HUES64 (cell line): ENCODE measurements at regions not wholly inside any gene's neighbourhood (a gene's known extent, or its start where the extent isn't known, plus 50 kb on each side); places are given as distances from the start of the nearest gene placed in this dataset.

Source experiments
- H3K27ac ChIP-seq: 2 replicates; pipeline ENCODE4 v1.7.0; 2013; ENCODE audit warnings: low read depth, low read length, inconsistent platforms
- H3K27me3 ChIP-seq: 2 replicates; pipeline ENCODE4 v1.6.1; 2013; ENCODE audit warnings: mild to moderate bottlenecking, low read length; ENCODE audit not compliant: insufficient read depth
- H3K36me3 ChIP-seq: 2 replicates; pipeline ENCODE4 v1.6.1; 2013; ENCODE audit warnings: mild to moderate bottlenecking, low read length; ENCODE audit not compliant: insufficient read depth
- H3K4me1 ChIP-seq: 2 replicates; pipeline ENCODE4 v1.6.1; 2013; ENCODE audit warnings: mild to moderate bottlenecking, low read length, moderate library complexity; ENCODE audit not compliant: insufficient read depth
- H3K4me3 ChIP-seq: 2 replicates; pipeline ENCODE4 v1.5.1; 2013; ENCODE audit warnings: mild to moderate bottlenecking, low read length, moderate library complexity
- H3K9ac ChIP-seq: 2 replicates; pipeline ENCODE4 v1.6.1; 2013; ENCODE audit warnings: mild to moderate bottlenecking, low read depth, low read length
- H3K9me3 ChIP-seq: 2 replicates; pipeline ENCODE4 v1.6.1; 2013; ENCODE audit warnings: low read depth, low read length; ENCODE audit not compliant: insufficient read depth
- WGBS: fragments of 150-250, 120-280 bp; methylation state at CpG from one replicate; pipeline ENCODE4 v1.1.7; 2013; ENCODE audit warnings: missing lambda C conversion rate; 5-methylcytosine and 5-hydroxymethylcytosine counted together

DNA sequence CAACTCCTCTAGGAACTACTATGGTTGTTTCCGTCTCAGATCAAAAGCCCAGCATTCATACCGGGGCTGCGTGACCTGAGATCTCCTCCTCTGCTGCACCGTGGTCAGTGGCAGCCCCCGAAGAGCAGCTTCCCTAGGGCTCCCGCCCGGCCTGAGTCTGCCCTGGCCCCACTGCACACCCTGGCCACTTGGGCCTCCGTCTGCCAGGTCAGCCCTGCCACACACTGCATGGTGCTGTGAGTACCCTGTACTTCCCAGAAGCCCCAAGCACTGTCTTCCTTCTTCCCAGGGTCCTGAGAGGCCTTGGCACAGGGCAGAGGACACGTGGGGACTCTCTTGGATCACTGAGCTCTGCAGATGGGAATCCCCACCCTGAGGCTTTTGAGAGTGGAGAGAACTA is 81.5 kb upstream of the GPC1 start:
- Histone ChIP-seq H3K9ac (no peak overlapping the region), H3K27me3 (no peaks in the 10 kb centered on the region), H3K36me3 (no peaks in the 10 kb centered on the region), H3K4me3 (no peak overlapping the region), H3K4me1 (no peaks in the 10 kb centered on the region), H3K9me3 (no peaks in the 10 kb centered on the region), H3K27ac (no peak overlapping the region)
- whole genome bisulfite sequencing, result 91% methylated on average over 9 of the region's 9 CpGs

GRCh38 chr2:240355001-240355891 is 80.2 kb upstream of the GPC1 start:
- no peak overlapping the region for H3K4me3 ChIP-seq
- no peaks in the 10 kb centered on the region for H3K4me1 ChIP-seq
- 90% methylated on average over 16 of the region's 17 CpGs for WGBS
- peaks cover 7% of the 10 kb centered on the region for H3K9me3 ChIP-seq
- H3K27ac ChIP-seq, result no peak overlapping the region
- H3K9ac ChIP-seq, result no peak overlapping the region
- H3K27me3 ChIP-seq, result no peaks in the 10 kb centered on the region
- H3K36me3 ChIP-seq, result no peaks in the 10 kb centered on the region

- no peak overlapping the region for H3K4me3 ChIP-seq
- H3K9me3 ChIP-seq, result peaks cover 14% of the 10 kb centered on the region
- no peaks in the 10 kb centered on the region for H3K4me1 ChIP-seq
- no peak overlapping the region for H3K27ac ChIP-seq
- WGBS, result 95% methylated on average over 17 of the region's 17 CpGs
- no peak overlapping the region for H3K9ac ChIP-seq
- no peaks in the 10 kb centered on the region for H3K36me3 ChIP-seq
- H3K27me3 ChIP-seq, result no peaks in the 10 kb centered on the region
These were observed 79.5 kb upstream of the GPC1 start for GRCh38 chr2:240355962-240356361.

GRCh38 chr2:240356700-240357640 is 78.5 kb upstream of the GPC1 start:
- no peak overlapping the region for H3K27ac ChIP-seq
- peaks cover 18% of the 10 kb centered on the region for H3K9me3 ChIP-seq
- H3K36me3 ChIP-seq, result no peaks in the 10 kb centered on the region
- H3K4me3 ChIP-seq, result no peak overlapping the region
- 94% methylated on average over 25 of the region's 26 CpGs for WGBS
- H3K27me3 ChIP-seq, result no peaks in the 10 kb centered on the region
- H3K4me1 ChIP-seq, result no peaks in the 10 kb centered on the region
- no peak overlapping the region for H3K9ac ChIP-seq

GRCh38 chr2:240357641-240358012 is 77.8 kb upstream of the GPC1 start:
- no peaks in the 10 kb centered on the region for H3K27me3 ChIP-seq
- no peak overlapping the region for H3K27ac ChIP-seq
- H3K9me3 ChIP-seq, result peaks cover 18% of the 10 kb centered on the region
- H3K9ac ChIP-seq, result no peak overlapping the region
- WGBS, result 88% methylated on average over 4 of the region's 4 CpGs
- no peaks in the 10 kb centered on the region for H3K4me1 ChIP-seq
- H3K4me3 ChIP-seq, result no peak overlapping the region
- no peaks in the 10 kb centered on the region for H3K36me3 ChIP-seq

- Histone ChIP-seq H3K27me3 (no peaks in the 10 kb centered on the region), H3K4me1 (no peaks in the 10 kb centered on the region), H3K9ac (no peak overlapping the region), H3K36me3 (no peaks in the 10 kb centered on the region), H3K4me3 (no peak overlapping the region), H3K9me3 (peaks cover 18% of the 10 kb centered on the region), H3K27ac (no peak overlapping the region)
- WGBS, result 82% methylated on average over 7 of the region's 7 CpGs
These were observed 77.4 kb upstream of the GPC1 start for GRCh38 chr2:240358080-240358479.

DNA sequence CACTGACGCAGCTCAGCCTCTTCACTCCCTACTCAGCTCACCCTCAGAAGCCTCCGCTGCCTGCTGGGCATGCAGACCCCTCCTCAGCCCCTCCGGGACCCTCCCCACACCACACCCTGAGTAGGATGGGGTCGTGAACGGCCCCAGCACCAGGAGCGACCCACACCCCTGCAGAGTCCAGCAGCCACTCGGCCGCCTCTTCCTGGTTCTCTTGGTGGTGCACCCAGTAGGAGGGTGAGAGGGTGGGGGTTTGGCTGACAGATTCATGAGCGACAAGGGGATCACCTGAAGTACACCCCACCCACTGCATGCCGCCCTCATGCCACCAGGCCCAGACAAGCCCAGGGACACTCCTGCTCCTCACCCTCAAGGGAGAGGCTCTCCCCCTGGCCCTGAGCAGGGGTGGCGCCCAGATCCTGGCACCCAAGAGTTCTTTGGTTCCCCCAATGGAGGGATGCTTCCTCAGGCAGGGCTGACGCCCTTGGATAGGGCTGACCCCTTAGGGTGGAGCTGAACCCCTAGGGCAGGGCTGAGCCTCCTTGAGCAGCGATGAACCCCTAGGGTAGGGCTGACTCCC is 76.6 kb upstream of the GPC1 start:
- Histone ChIP-seq H3K27me3 (no peaks in the 10 kb centered on the region), H3K4me1 (no peaks in the 10 kb centered on the region)
- WGBS, result 93% methylated on average over 12 of the region's 13 CpGs

DNA sequence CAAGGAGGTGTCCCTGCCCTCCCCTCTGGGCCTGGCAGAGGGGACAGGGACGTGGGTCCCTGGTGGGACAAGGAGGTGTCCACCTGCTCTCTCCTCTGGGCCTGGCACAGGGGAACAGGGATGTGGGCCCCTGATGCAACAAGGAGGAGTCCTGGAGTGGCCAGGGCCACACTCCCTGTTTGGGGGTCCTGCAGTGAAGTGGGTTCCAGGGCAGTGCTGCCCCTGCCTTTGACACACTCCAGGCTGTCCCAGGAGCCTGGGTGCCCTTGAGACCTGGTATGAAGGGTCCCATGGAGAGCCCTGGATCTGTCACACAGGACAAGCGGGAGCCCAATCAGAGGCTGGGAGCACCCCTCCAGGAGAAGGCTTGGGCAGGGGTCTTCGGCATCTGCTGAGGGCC is 75.8 kb upstream of the GPC1 start:
- H3K4me3 ChIP-seq, result no peak overlapping the region
- H3K9ac ChIP-seq, result no peak overlapping the region
- WGBS, result 96% methylated on average over 3 of the region's 3 CpGs
- no peaks in the 10 kb centered on the region for H3K27me3 ChIP-seq
- no peaks in the 10 kb centered on the region for H3K36me3 ChIP-seq
- no peaks in the 10 kb centered on the region for H3K4me1 ChIP-seq
- no peak overlapping the region for H3K27ac ChIP-seq
- H3K9me3 ChIP-seq, result peaks cover 18% of the 10 kb centered on the region

More for the DNA sequence above, 76.6 kb upstream of the GPC1 start:
- Histone ChIP-seq H3K36me3 (no peaks in the 10 kb centered on the region), H3K4me3 (no peak overlapping the region), H3K27ac (no peak overlapping the region), H3K9me3 (peaks cover 18% of the 10 kb centered on the region), H3K9ac (no peak overlapping the region)

DNA sequence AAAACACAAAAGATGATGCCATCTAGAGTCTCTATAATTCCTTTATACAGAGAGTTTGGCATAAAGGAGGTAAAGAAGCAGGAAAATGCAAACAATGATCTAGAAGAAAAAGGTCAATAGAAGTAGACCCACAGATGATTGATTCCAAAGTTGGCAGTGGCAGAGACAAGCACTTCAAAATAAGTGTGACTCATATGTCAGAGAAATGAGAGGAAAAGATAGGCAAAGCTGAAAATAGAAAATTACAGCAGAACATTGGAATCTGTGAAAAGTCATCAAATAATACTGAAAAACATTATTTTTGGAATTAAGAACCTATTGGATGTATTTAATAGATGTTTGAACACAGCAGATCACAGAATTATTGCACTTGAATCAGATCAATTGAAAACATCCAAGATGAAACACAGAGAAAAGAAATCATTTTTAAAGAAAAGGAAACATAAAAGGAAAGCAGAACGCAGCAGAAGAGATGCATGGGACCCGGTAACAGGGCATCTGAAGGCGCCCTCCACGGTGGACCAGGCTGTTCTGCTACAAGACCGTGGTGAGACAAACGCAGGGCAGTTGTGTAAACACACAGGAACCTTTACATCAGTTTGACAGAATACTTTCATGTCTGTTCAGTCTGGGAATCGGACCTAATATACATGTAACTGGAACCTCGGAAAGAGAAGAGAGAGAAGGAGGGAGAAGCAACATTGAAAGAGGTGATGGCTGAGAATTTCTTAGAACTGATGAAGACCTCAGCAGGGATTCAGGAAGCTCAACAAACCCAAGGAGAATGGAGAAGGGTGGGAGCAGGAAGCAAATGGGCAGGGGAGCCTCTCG is 74.6 kb upstream of the GPC1 start:
- H3K4me3 ChIP-seq, result no peak overlapping the region
- no peaks in the 10 kb centered on the region for H3K4me1 ChIP-seq
- no peak overlapping the region for H3K27ac ChIP-seq
- no peaks in the 10 kb centered on the region for H3K36me3 ChIP-seq
- H3K9me3 ChIP-seq, result peaks cover 18% of the 10 kb centered on the region
- no peaks in the 10 kb centered on the region for H3K27me3 ChIP-seq
- 93% methylated on average over 9 of the region's 9 CpGs for WGBS
- no peak overlapping the region for H3K9ac ChIP-seq

- H3K4me1 ChIP-seq, result no peaks in the 10 kb centered on the region
- no peaks in the 10 kb centered on the region for H3K36me3 ChIP-seq
- H3K9ac ChIP-seq, result no peak overlapping the region
- H3K4me3 ChIP-seq, result no peak overlapping the region
- H3K27ac ChIP-seq, result no peak overlapping the region
- no peaks in the 10 kb centered on the region for H3K27me3 ChIP-seq
- 95% methylated on average over 10 of the region's 10 CpGs for WGBS
- peaks cover 18% of the 10 kb centered on the region for H3K9me3 ChIP-seq
These were observed 73.2 kb upstream of the GPC1 start for GRCh38 chr2:240362216-240362755.
